Osteocyte (in vitro differentiated cells): ENCODE measurements at regions not wholly inside any gene's neighbourhood (a gene's known extent, or its start where the extent isn't known, plus 50 kb on each side); places are given as distances from the start of the nearest gene placed in this dataset.
"Not testable (repeated sequence)": the region's sequence is repeated elsewhere in the genome, so short reads cannot be mapped to it uniquely, and the experiment has no call there.

ENCODE experiments used
- DNase-seq: peaks from one replicate; pipeline ENCODE4 v3.0.0; 2021; ENCODE audit warnings: mixed read lengths; ENCODE audit not compliant: unreplicated experiment; ENCODE audit errors: extremely low spot score
- H3K27ac Mint-ChIP-seq: one replicate; pipeline ENCODE4 v1.8.0; 2021; ENCODE audit warnings: mild to moderate bottlenecking, mixed read lengths; ENCODE audit not compliant: unreplicated experiment
- H3K27me3 Mint-ChIP-seq: one replicate; pipeline ENCODE4 v1.8.0; 2021; ENCODE audit warnings: mixed read lengths; ENCODE audit not compliant: unreplicated experiment
- H3K36me3 Mint-ChIP-seq: one replicate; pipeline ENCODE4 v1.8.0; 2021; ENCODE audit warnings: mixed read lengths; ENCODE audit not compliant: unreplicated experiment
- H3K4me1 Mint-ChIP-seq: one replicate; pipeline ENCODE4 v1.8.0; 2021; ENCODE audit warnings: mixed read lengths; ENCODE audit not compliant: unreplicated experiment
- H3K4me3 Mint-ChIP-seq: one replicate; pipeline ENCODE4 v1.8.0; 2021; ENCODE audit warnings: mild to moderate bottlenecking, moderate library complexity, mixed read lengths; ENCODE audit not compliant: unreplicated experiment
- H3K9me3 Mint-ChIP-seq: one replicate; pipeline ENCODE4 v1.8.0; 2021; ENCODE audit warnings: mixed read lengths; ENCODE audit not compliant: unreplicated experiment
- TF ChIP-seq, protein P1 (sequence below): fragments of 200-600 bp; sonication (generic); IDR thresholded peaks from 2 replicates; pipeline ENCODE4 v1.5.0; 2021; ENCODE audit warnings: antibody characterized with exemption, mild to moderate bottlenecking, moderate library complexity

DNA sequence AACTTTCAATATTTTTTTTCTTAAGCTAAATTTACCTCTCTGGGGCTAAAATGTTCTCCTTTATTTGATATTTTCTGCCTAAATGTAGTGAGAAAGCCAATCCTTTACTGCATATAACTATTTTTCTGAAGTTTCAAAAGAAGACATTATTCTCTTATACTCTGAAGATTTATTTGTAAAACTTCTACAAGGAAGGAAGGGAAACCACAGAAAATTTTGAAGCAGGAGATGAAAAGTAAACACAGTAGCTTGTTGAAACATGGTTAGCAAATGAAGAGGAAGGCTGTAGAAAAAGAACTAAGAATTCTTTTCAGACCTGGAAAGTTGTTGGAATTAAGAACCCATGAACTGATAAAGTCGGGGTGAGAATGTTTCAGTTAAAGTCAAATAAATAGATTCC is 330.3 kb downstream of the HGF start:
- Mint-ChIP-seq H3K4me1 (peaks cover 8% of the 10 kb centered on the region), H3K27me3 (no peaks in the 10 kb centered on the region), H3K4me3 (no peak overlapping the region), H3K27ac (no peak overlapping the region), H3K9me3 (no peaks in the 10 kb centered on the region), H3K36me3 (no peaks in the 10 kb centered on the region)
- DNase-seq = no peak
- TF ChIP-seq, protein P1, sequence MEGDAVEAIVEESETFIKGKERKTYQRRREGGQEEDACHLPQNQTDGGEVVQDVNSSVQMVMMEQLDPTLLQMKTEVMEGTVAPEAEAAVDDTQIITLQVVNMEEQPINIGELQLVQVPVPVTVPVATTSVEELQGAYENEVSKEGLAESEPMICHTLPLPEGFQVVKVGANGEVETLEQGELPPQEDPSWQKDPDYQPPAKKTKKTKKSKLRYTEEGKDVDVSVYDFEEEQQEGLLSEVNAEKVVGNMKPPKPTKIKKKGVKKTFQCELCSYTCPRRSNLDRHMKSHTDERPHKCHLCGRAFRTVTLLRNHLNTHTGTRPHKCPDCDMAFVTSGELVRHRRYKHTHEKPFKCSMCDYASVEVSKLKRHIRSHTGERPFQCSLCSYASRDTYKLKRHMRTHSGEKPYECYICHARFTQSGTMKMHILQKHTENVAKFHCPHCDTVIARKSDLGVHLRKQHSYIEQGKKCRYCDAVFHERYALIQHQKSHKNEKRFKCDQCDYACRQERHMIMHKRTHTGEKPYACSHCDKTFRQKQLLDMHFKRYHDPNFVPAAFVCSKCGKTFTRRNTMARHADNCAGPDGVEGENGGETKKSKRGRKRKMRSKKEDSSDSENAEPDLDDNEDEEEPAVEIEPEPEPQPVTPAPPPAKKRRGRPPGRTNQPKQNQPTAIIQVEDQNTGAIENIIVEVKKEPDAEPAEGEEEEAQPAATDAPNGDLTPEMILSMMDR = no peak

GRCh38 chr7:81437160-81437559 is 332.7 kb downstream of the HGF start:
- H3K9me3 Mint-ChIP-seq, DNase-seq, H3K27ac Mint-ChIP-seq, H3K27me3 Mint-ChIP-seq, H3K4me3 Mint-ChIP-seq, H3K36me3 Mint-ChIP-seq: not testable (repeated sequence)
- peaks cover 13% of the 10 kb centered on the region for H3K4me1 Mint-ChIP-seq

- no peaks in the 10 kb centered on the region for H3K36me3 Mint-ChIP-seq
- peaks cover 3% of the 10 kb centered on the region for H3K27me3 Mint-ChIP-seq
- TF ChIP-seq, protein P1 = no peak
Observed at GRCh38 chr7:81433692-81434331, 336.0 kb downstream of the HGF start.

DNA sequence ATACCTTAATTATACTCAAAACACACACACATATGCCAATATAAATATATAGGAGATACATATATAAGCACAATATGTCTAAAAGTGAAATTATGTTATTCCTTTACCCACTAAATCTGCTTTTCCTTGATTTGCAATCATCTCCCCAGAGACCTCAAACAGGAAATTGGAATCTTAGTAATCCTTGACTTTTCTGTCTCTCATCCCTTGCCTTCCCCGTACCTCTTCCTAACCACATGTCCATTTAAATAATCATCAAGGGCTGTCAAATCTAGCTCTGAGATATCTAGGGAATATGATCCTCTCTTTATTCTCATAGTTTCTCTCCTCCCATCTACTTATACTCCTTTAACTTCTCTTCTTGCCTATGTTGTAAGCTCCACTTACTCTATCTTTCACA is 336.6 kb downstream of the HGF start:
- Mint-ChIP-seq H3K27me3 (peaks cover 3% of the 10 kb centered on the region), H3K9me3 (no peaks in the 10 kb centered on the region), H3K4me3 (no peak overlapping the region), H3K4me1 (peaks cover 5% of the 10 kb centered on the region), H3K27ac (no peak overlapping the region), H3K36me3 (no peaks in the 10 kb centered on the region)
- TF ChIP-seq, protein P1 = no peak
- DNase-seq = no peak

More at GRCh38 chr7:81433692-81434331, 336.0 kb downstream of the HGF start:
- Mint-ChIP-seq H3K9me3 (no peaks in the 10 kb centered on the region), H3K4me1 (peaks cover 5% of the 10 kb centered on the region), H3K27ac (no peak overlapping the region), H3K4me3 (no peak overlapping the region)
- DNase-seq = no peak

GRCh38 chr7:81430761-81431160 is 339.1 kb downstream of the HGF start:
- no peak for DNase-seq
- H3K27ac Mint-ChIP-seq = no peak overlapping the region
- TF ChIP-seq, protein P1 = no peak
- H3K27me3 Mint-ChIP-seq = peaks cover 3% of the 10 kb centered on the region
- H3K4me1 Mint-ChIP-seq = peaks cover 5% of the 10 kb centered on the region
- H3K4me3 Mint-ChIP-seq = no peak overlapping the region
- H3K9me3 Mint-ChIP-seq = no peaks in the 10 kb centered on the region
- no peaks in the 10 kb centered on the region for H3K36me3 Mint-ChIP-seq
